ENCODE measurements at regions not wholly inside any gene's neighbourhood (a gene's known extent, or its start where the extent isn't known, plus 50 kb on each side); places are given as distances from the start of the nearest gene placed in this dataset.

GRCh38 chr14:101464310-101464983 lies 96.8 kb upstream of the DIO3 start:
- TF ChIP-seq CTCF (IDR thresholded peaks at IDR 0.05; ENCODE audit: extremely low read depth, missing control alignments), result no peak
- DNase-seq (ENCODE audit: low spot score), result no peak

GRCh38 chr14:101464984-101465794 lies 96.1 kb upstream of the DIO3 start:
- TF ChIP-seq CTCF (IDR thresholded peaks at IDR 0.05; ENCODE audit: extremely low read depth, missing control alignments), result no peak
- no peak for DNase-seq (ENCODE audit: low spot score)

DNA sequence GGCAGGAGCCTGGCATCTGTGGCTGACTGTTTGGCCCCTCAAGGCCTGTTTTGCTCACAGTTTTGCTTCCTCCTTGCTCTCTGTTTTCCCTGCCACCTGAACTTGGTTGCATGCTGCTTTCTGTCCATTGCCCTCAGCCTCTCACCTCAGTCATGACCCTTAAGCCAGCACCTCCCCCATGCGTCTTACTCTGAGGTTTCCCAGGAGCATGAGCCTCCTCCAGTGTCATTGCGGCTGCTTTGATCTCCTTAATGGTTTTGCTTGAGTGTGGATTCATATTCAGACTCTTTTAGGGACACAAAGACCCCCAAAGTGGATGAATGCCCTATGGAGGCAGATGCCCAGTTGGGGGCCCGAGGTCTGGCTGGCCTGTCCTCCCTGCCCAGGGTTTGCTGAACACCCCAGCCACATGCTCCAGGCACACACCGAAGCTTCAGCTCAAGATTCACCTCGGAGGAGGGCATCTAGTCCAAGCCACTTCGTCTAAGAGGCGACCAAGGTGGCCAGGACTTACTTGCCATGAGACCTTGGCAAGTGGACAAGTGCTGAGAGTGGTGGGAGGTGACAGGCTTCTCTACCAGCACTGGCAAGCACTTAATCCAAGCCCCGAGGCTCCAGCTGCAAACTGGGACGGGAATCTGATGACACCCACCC lies 95.4 kb upstream of the DIO3 start:
- TF ChIP-seq CTCF (IDR thresholded peaks at IDR 0.05; ENCODE audit: extremely low read depth, missing control alignments), result no peak
- DNase-seq (ENCODE audit: low spot score), result no peak

- TF ChIP-seq CTCF (IDR thresholded peaks at IDR 0.05; ENCODE audit: extremely low read depth, missing control alignments), result no peak
- no peak for DNase-seq (ENCODE audit: low spot score)
Observed at GRCh38 chr14:101466456-101467180, 94.7 kb upstream of the DIO3 start.

- no peak for TF ChIP-seq CTCF (IDR thresholded peaks at IDR 0.05; ENCODE audit: extremely low read depth, missing control alignments)
- no peak for DNase-seq (ENCODE audit: low spot score)
Observed at GRCh38 chr14:101467181-101467926, 93.9 kb upstream of the DIO3 start.

DNA sequence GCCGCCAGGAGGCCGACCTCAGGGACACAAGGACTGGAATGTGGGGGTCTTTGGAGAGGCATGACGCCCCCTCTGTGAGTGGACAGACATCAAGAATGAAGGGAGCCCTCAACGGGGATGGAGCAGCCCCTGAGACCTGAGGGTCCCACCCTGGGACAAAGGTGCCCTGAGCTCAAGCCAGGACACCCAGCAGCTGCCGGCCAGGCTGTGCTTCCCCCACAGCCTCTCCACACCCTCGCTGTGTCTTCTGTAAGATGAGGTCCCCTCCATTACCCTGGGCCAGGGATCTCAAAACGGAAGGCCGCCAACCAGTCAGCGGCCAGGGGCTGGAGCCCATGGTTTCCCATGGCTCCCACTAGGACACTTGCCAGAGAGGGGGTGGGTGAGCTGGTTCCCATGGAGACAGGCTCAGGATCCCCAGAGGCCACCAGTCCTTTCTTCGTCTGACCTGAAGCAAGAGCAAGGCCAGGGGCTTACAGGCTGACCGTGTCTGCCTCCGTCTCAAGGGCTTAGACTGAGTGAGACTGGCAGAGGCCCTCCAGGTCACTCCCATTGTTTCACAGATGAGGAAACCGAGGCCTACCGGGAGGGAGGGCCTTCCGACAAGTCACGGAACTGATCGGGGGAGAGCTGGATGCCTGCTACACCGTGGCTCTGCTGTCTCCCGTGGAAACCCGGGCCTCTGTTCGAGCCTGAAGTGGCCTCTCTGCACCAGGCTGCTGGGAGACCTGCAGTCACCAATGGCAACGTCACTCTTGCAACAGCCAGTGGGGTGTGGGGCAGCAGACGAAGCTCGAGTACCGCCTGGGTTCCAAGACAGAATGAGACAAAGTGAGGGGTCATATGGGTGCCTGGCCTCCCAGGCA lies 91.7 kb upstream of the DIO3 start:
- no peak for TF ChIP-seq CTCF (IDR thresholded peaks at IDR 0.05; ENCODE audit: extremely low read depth, missing control alignments)
- no peak for DNase-seq (ENCODE audit: low spot score)

All from GM20000 (cell line).